ENCODE measurements at regions not wholly inside any gene's neighbourhood (a gene's known extent, or its start where the extent isn't known, plus 50 kb on each side); places are given as distances from the start of the nearest gene placed in this dataset.
A peak's percentile ranks its signal among the peaks of the same experiment; 100 is the strongest.

DNA sequence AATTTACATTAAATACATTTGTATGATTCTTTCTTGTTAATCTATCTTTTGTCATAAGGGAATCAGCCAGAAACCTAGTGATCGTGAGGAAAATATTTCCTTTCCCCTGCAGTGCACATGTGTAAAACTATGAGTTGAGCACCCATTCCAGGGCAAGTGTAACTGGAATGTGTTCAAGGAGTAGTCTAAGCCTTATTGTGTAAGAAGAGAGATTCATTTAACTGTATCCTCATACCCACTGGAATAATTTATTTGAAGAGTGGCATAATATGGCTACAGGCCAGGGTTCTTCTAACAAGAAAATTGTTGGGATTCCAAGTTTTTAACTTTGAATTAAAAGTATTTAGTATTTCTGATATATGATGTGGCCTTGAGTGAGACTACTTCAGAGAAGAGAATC is 1692.7 kb downstream of the EFNA5 start:
- Histone ChIP-seq H3K4me1 (ENCODE audit: insufficient read depth, low read length, poor library complexity, severe bottlenecking) (no peaks in the 10 kb centered on the region), H3K4me3 (ENCODE audit: low read depth, low read length, poor library complexity, severe bottlenecking) (no peak overlapping the region), H3K36me3 (ENCODE audit: insufficient read depth, low read length, poor library complexity, severe bottlenecking) (no peaks in the 10 kb centered on the region), H3K27ac (ENCODE audit: low read depth, low read length, poor library complexity, severe bottlenecking) (no peak overlapping the region), H3K27me3 (replicated peaks; ENCODE audit: insufficient read depth, low read depth, low read length, poor library complexity) (no peaks in the 10 kb centered on the region), H3K9me3 (ENCODE audit: low read depth, low read length, poor library complexity, severe bottlenecking) (peaks cover 6% of the 10 kb centered on the region)
- BruUV-seq (replicated peaks), result no TSS peak
- DNase-seq (ENCODE audit: low spot score), result peak; percentile 13
- TF ChIP-seq EZH2 (IDR thresholded peaks at IDR 0.05; ENCODE audit: borderline replicate concordance, low read depth, low read length, poor library complexity, severe bottlenecking), result no peak
- TF ChIP-seq, protein P1, sequence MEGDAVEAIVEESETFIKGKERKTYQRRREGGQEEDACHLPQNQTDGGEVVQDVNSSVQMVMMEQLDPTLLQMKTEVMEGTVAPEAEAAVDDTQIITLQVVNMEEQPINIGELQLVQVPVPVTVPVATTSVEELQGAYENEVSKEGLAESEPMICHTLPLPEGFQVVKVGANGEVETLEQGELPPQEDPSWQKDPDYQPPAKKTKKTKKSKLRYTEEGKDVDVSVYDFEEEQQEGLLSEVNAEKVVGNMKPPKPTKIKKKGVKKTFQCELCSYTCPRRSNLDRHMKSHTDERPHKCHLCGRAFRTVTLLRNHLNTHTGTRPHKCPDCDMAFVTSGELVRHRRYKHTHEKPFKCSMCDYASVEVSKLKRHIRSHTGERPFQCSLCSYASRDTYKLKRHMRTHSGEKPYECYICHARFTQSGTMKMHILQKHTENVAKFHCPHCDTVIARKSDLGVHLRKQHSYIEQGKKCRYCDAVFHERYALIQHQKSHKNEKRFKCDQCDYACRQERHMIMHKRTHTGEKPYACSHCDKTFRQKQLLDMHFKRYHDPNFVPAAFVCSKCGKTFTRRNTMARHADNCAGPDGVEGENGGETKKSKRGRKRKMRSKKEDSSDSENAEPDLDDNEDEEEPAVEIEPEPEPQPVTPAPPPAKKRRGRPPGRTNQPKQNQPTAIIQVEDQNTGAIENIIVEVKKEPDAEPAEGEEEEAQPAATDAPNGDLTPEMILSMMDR (conservative IDR thresholded peaks at IDR 0.05; ENCODE audit: low read depth, low read length), result no peak
- ChIA-PET CTCF (no interaction called here), POLR2A (ENCODE audit: low non-redundant PET) (no interaction called here)
- intact Hi-C loops (cut with micrococcal nuclease; ENCODE audit: unreplicated experiment), result no loop called here

DNA sequence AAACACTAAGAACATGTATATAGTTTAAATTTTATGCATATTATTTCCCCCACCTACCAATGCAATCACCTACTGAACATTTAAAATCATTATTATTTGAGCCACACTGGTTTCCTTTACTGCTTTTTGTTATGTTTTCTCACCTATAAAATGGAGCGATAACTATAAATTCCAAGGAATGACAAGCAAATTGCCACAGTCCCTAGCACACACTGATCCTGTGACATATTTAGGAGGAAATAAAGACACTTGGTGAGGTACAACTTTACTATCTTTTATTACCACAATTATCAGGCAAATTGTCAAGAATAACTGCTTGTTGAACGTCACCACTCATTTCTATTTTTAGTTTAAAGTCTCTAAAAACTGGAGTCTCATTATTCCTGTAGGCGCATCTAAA is 1693.6 kb downstream of the EFNA5 start:
- Histone ChIP-seq H3K4me3 (ENCODE audit: low read depth, low read length, poor library complexity, severe bottlenecking) (no peak overlapping the region), H3K27me3 (replicated peaks; ENCODE audit: insufficient read depth, low read depth, low read length, poor library complexity) (no peaks in the 10 kb centered on the region), H3K4me1 (ENCODE audit: insufficient read depth, low read length, poor library complexity, severe bottlenecking) (no peaks in the 10 kb centered on the region), H3K36me3 (ENCODE audit: insufficient read depth, low read length, poor library complexity, severe bottlenecking) (no peaks in the 10 kb centered on the region), H3K9me3 (ENCODE audit: low read depth, low read length, poor library complexity, severe bottlenecking) (no peaks in the 10 kb centered on the region), H3K27ac (ENCODE audit: low read depth, low read length, poor library complexity, severe bottlenecking) (no peak overlapping the region)
- ChIA-PET POLR2A (ENCODE audit: low non-redundant PET) (no interaction called here), CTCF (no interaction called here)
- no peak for TF ChIP-seq EZH2 (IDR thresholded peaks at IDR 0.05; ENCODE audit: borderline replicate concordance, low read depth, low read length, poor library complexity, severe bottlenecking)
- TF ChIP-seq, protein P1 (conservative IDR thresholded peaks at IDR 0.05; ENCODE audit: low read depth, low read length), result no peak
- intact Hi-C loops (cut with micrococcal nuclease; ENCODE audit: unreplicated experiment), result no loop called here
- DNase-seq (ENCODE audit: low spot score), result no peak
- BruUV-seq (replicated peaks), result no TSS peak

DNA sequence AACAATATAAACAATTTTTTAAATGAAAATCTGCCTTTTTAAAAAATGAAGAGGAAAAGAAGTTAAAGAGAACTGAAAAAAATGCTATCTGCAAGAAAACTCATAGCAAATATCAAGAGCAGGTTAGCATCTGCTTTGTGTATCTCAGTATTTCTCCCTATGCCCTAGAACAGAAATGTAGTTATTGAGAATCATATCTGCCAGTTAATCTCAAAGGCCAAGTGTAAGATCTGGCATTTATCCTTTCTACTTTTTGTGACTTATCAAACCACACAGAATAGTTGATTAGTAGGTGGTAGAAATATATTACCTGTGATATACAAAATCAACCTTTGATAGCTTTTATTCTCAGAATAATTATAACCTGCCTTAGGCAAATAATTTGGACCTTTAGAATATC is 1699.8 kb downstream of the EFNA5 start:
- Histone ChIP-seq H3K27ac (ENCODE audit: low read depth, low read length, poor library complexity, severe bottlenecking) (no peak overlapping the region), H3K36me3 (ENCODE audit: insufficient read depth, low read length, poor library complexity, severe bottlenecking) (no peaks in the 10 kb centered on the region), H3K27me3 (replicated peaks; ENCODE audit: insufficient read depth, low read depth, low read length, poor library complexity) (no peaks in the 10 kb centered on the region), H3K9me3 (ENCODE audit: low read depth, low read length, poor library complexity, severe bottlenecking) (no peaks in the 10 kb centered on the region), H3K4me1 (ENCODE audit: insufficient read depth, low read length, poor library complexity, severe bottlenecking) (no peaks in the 10 kb centered on the region), H3K4me3 (ENCODE audit: low read depth, low read length, poor library complexity, severe bottlenecking) (no peak overlapping the region)
- BruUV-seq (replicated peaks), result no TSS peak
- POLR2A ChIA-PET (ENCODE audit: low non-redundant PET), result no interaction called here
- TF ChIP-seq EZH2 (IDR thresholded peaks at IDR 0.05; ENCODE audit: borderline replicate concordance, low read depth, low read length, poor library complexity, severe bottlenecking), result no peak
- CTCF ChIA-PET, result no interaction called here
- no peak for DNase-seq (ENCODE audit: low spot score)
- intact Hi-C loops (cut with micrococcal nuclease; ENCODE audit: unreplicated experiment), result no loop called here

DNA sequence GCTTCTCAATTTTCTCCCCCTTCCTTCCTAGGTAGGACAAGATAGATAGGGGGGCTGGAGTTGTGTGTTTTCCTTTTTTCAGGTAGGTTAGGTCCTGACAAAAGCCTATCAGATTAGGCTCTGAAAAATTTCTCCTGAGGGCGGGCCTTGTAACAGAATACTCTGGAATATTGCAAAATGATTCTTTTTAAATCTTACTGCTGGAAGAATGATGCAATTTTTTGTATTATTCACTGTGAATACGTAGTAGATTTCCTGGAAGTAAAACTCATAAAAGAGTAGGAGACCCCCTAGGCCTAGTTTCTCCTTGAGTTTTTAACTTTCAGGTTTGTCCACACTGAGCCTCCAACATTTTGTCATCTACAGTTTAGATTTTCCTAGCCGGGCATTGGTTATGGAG is 1701.8 kb downstream of the EFNA5 start:
- TF ChIP-seq EZH2 (IDR thresholded peaks at IDR 0.05; ENCODE audit: borderline replicate concordance, low read depth, low read length, poor library complexity, severe bottlenecking), result no peak
- TF ChIP-seq, protein P1 (conservative IDR thresholded peaks at IDR 0.05; ENCODE audit: low read depth, low read length), result no peak
- no TSS peak for BruUV-seq (replicated peaks)
- Histone ChIP-seq H3K27ac (ENCODE audit: low read depth, low read length, poor library complexity, severe bottlenecking) (no peak overlapping the region), H3K4me3 (ENCODE audit: low read depth, low read length, poor library complexity, severe bottlenecking) (no peak overlapping the region), H3K4me1 (ENCODE audit: insufficient read depth, low read length, poor library complexity, severe bottlenecking) (no peaks in the 10 kb centered on the region), H3K36me3 (ENCODE audit: insufficient read depth, low read length, poor library complexity, severe bottlenecking) (no peaks in the 10 kb centered on the region), H3K9me3 (ENCODE audit: low read depth, low read length, poor library complexity, severe bottlenecking) (no peaks in the 10 kb centered on the region), H3K27me3 (replicated peaks; ENCODE audit: insufficient read depth, low read depth, low read length, poor library complexity) (no peaks in the 10 kb centered on the region)
- intact Hi-C loops (cut with micrococcal nuclease; ENCODE audit: unreplicated experiment), result no loop called here
- no peak for DNase-seq (ENCODE audit: low spot score)
- POLR2A ChIA-PET (ENCODE audit: low non-redundant PET), result no interaction called here
- CTCF ChIA-PET, result no interaction called here

Measured in A673 (cell line).